Keratinocyte (primary cell): ENCODE measurements at regions not wholly inside any gene's neighbourhood (a gene's known extent, or its start where the extent isn't known, plus 50 kb on each side); places are given as distances from the start of the nearest gene placed in this dataset.

Experiments
- DNase-seq: peaks from one replicate; pipeline ENCODE4 v3.0.0-alpha.2; 2011; ENCODE audit warnings: low read depth, missing footprints, low spot score
- FAIRE-seq: peaks from 2 replicates; lab custom pipeline; 2011; peaks lifted over from hg19 to GRCh38; lab: Jason Lieb, UNC
- H2AFZ ChIP-seq: 2 replicates; pipeline ENCODE4 v1.6.0; 2012; ENCODE audit warnings: low read length, control low read depth, inconsistent platforms; ENCODE audit not compliant: control insufficient read depth
- H3K27ac ChIP-seq: 2 replicates; pipeline ENCODE4 v1.5.1; 2011; ENCODE audit warnings: low read length; ENCODE audit not compliant: control insufficient read depth, insufficient read depth
- H3K27me3 ChIP-seq: 3 replicates; pipeline ENCODE4 v1.6.0; 2011; ENCODE audit warnings: low read length; ENCODE audit not compliant: control insufficient read depth, insufficient read depth; ENCODE audit errors: extremely low read depth
- H3K36me3 ChIP-seq, 2 experiments: 2 replicates in 1 of 2; 3 replicates in 1 of 2; pipeline ENCODE4 v1.5.1; 2011; ENCODE audit warnings: low read length in 2 of 2, mild to moderate bottlenecking in 1 of 2; ENCODE audit not compliant: control insufficient read depth in 2 of 2, insufficient read depth in 2 of 2; ENCODE audit errors: extremely low read depth in 1 of 2
- H3K4me1 ChIP-seq: 3 replicates; pipeline ENCODE4 v1.5.1; 2011; ENCODE audit warnings: low read length; ENCODE audit not compliant: control insufficient read depth, insufficient read depth; ENCODE audit errors: extremely low read depth
- H3K4me2 ChIP-seq: 3 replicates; pipeline ENCODE4 v1.6.0; 2011; ENCODE audit warnings: low read depth, low read length; ENCODE audit not compliant: control insufficient read depth, insufficient read depth; ENCODE audit errors: extremely low read depth
- H3K4me3 ChIP-seq, 3 experiments: fragments of 200-600 bp in 1 of 3; sonication (generic) in 1 of 3; 2 replicates in 2 of 3; 3 replicates in 1 of 3; pipeline ENCODE4 v1.5.1; 2011 to 2016; ENCODE audit warnings: low read length in 3 of 3, mild to moderate bottlenecking in 3 of 3, control low read depth in 2 of 3, inconsistent platforms in 1 of 3, low read depth in 1 of 3, mixed read lengths in 1 of 3, mixed run types in 1 of 3, moderate library complexity in 1 of 3; ENCODE audit not compliant: control insufficient read depth in 2 of 3, insufficient read depth in 2 of 3; ENCODE audit errors: extremely low read depth in 1 of 3
- H3K79me2 ChIP-seq: 2 replicates; pipeline ENCODE4 v1.6.0; 2012; ENCODE audit warnings: low read length; ENCODE audit not compliant: control insufficient read depth, insufficient read depth
- H3K9ac ChIP-seq: 3 replicates; pipeline ENCODE4 v1.6.0; 2011; ENCODE audit warnings: low read length; ENCODE audit not compliant: control insufficient read depth, insufficient read depth; ENCODE audit errors: extremely low read depth
- H3K9me1 ChIP-seq: 3 replicates; pipeline ENCODE4 v1.6.0; 2011; ENCODE audit warnings: low read length; ENCODE audit not compliant: control insufficient read depth, insufficient read depth; ENCODE audit errors: extremely low read depth
- H3K9me3 ChIP-seq: 2 replicates; pipeline ENCODE4 v1.5.1; 2012; ENCODE audit warnings: low read depth, low read length; ENCODE audit not compliant: control insufficient read depth
- H4K20me1 ChIP-seq: 3 replicates; pipeline ENCODE4 v1.6.0; 2011; ENCODE audit warnings: low read length; ENCODE audit not compliant: control insufficient read depth, insufficient read depth; ENCODE audit errors: extremely low read depth
- CTCF ChIP-seq, 3 experiments: IDR thresholded peaks in 1 of 3; conservative IDR thresholded peaks in 1 of 3; optimal IDR thresholded peaks in 1 of 3; 2 replicates in 2 of 3; 3 replicates in 1 of 3; pipeline versions ENCODE3 to v1.5.1; 2011; ENCODE audit warnings: low read length in 3 of 3, mild to moderate bottlenecking in 3 of 3, moderate library complexity in 2 of 3, control low read depth in 1 of 3, inconsistent platforms in 1 of 3; ENCODE audit not compliant: insufficient read depth in 2 of 3; ENCODE audit errors: extremely low read depth in 1 of 3
- EZH2 ChIP-seq: IDR thresholded peaks from one replicate; pipeline ENCODE4 v1.6.1; 2012; ENCODE audit warnings: inconsistent platforms, mild to moderate bottlenecking, low read length, moderate library complexity
- dilution Hi-C: fragments of 300-500 bp; cut with MboI; formaldehyde crosslinking; loops from one replicate; pipeline ENCODE4 v1.7.0; 2020; ENCODE audit warnings: low sequenced_read_pairs; ENCODE audit not compliant: extremely low pct_ligation_motif_present

- no peak for FAIRE-seq
- Histone ChIP-seq H3K36me3 (no peaks in the 10 kb centered on the region), H4K20me1 (no peaks in the 10 kb centered on the region), H3K9me1 (no peaks in the 10 kb centered on the region), H3K4me1 (no peaks in the 10 kb centered on the region), H2AFZ (no peak overlapping the region), H3K79me2 (no peaks in the 10 kb centered on the region), H3K9ac (no peak overlapping the region), H3K4me3 (no peak overlapping the region), H3K9me3 (no peaks in the 10 kb centered on the region), H3K27me3 (no peaks in the 10 kb centered on the region), H3K4me2 (no peak overlapping the region), H3K27ac (no peak overlapping the region)
- dilution Hi-C loops: no loop called here
- DNase-seq: no peak
- TF ChIP-seq EZH2 (no peak), CTCF (optimal IDR thresholded peaks at IDR 0.05 in 1 of 3, IDR thresholded peaks at IDR 0.05 in 1 of 3, conservative IDR thresholded peaks at IDR 0.05 in 1 of 3; ENCODE audit: extremely low read depth in 1 of 3, insufficient read depth in 2 of 3, low read length in 3 of 3) (no peak)
These were observed 212.0 kb upstream of the JARID2 start for GRCh38 chr6:15033850-15034203.

- Histone ChIP-seq H3K4me3 (no peak overlapping the region), H3K27me3 (no peaks in the 10 kb centered on the region), H3K79me2 (no peaks in the 10 kb centered on the region), H3K36me3 (no peaks in the 10 kb centered on the region), H3K9ac (no peak overlapping the region), H3K27ac (no peak overlapping the region), H2AFZ (no peak overlapping the region), H3K9me3 (no peaks in the 10 kb centered on the region), H4K20me1 (no peaks in the 10 kb centered on the region), H3K4me2 (no peak overlapping the region), H3K9me1 (no peaks in the 10 kb centered on the region), H3K4me1 (no peaks in the 10 kb centered on the region)
- TF ChIP-seq EZH2 (no peak), CTCF (optimal IDR thresholded peaks at IDR 0.05 in 1 of 3, IDR thresholded peaks at IDR 0.05 in 1 of 3, conservative IDR thresholded peaks at IDR 0.05 in 1 of 3; ENCODE audit: extremely low read depth in 1 of 3, insufficient read depth in 2 of 3, low read length in 3 of 3) (no peak)
- FAIRE-seq: no peak
- dilution Hi-C loops: no loop called here
- DNase-seq: no peak
These were observed 209.1 kb upstream of the JARID2 start for GRCh38 chr6:15036690-15037245.
